ENCODE measurements at regions not wholly inside any gene's neighbourhood (a gene's known extent, or its start where the extent isn't known, plus 50 kb on each side); places are given as distances from the start of the nearest gene placed in this dataset.

- Histone ChIP-seq H3K36me3 (replicated peaks; ENCODE audit: control insufficient read depth, insufficient read depth, low read length) (no peaks in the 10 kb centered on the region), H3K4me3 (ENCODE audit: insufficient read depth, low read depth, low read length) (no peak overlapping the region), H3K27me3 (ENCODE audit: control insufficient read depth, insufficient read depth, low read length) (no peaks in the 10 kb centered on the region)
- DNase-seq = no peak
These were observed 56.1 kb downstream of the CAPZA3 start for GRCh38 chr12:18794000-18794399.

- Histone ChIP-seq H3K36me3 (replicated peaks; ENCODE audit: control insufficient read depth, insufficient read depth, low read length) (no peaks in the 10 kb centered on the region), H3K4me3 (ENCODE audit: insufficient read depth, low read depth, low read length) (no peak overlapping the region), H3K27me3 (ENCODE audit: control insufficient read depth, insufficient read depth, low read length) (no peaks in the 10 kb centered on the region)
- DNase-seq = no peak
These were observed 59.7 kb downstream of the CAPZA3 start for GRCh38 chr12:18797604-18798003.

GRCh38 chr12:18798535-18799361 is 60.8 kb downstream of the CAPZA3 start:
- Histone ChIP-seq H3K4me3 (ENCODE audit: insufficient read depth, low read depth, low read length) (no peak overlapping the region), H3K36me3 (replicated peaks; ENCODE audit: control insufficient read depth, insufficient read depth, low read length) (no peaks in the 10 kb centered on the region), H3K27me3 (ENCODE audit: control insufficient read depth, insufficient read depth, low read length) (no peaks in the 10 kb centered on the region)
- no peak for DNase-seq

- Histone ChIP-seq H3K27me3 (ENCODE audit: control insufficient read depth, insufficient read depth, low read length) (no peaks in the 10 kb centered on the region), H3K36me3 (replicated peaks; ENCODE audit: control insufficient read depth, insufficient read depth, low read length) (no peaks in the 10 kb centered on the region), H3K4me3 (ENCODE audit: insufficient read depth, low read depth, low read length) (no peak overlapping the region)
- DNase-seq = no peak
These were observed 61.6 kb downstream of the CAPZA3 start for GRCh38 chr12:18799561-18799960.

- no peaks in the 10 kb centered on the region for H3K27me3 ChIP-seq (ENCODE audit: control insufficient read depth, insufficient read depth, low read length)
- peak; percentile 23 for DNase-seq
These were observed 67.8 kb downstream of the CAPZA3 start for GRCh38 chr12:18805516-18806248.

GRCh38 chr12:18807714-18808113 is 69.8 kb downstream of the CAPZA3 start:
- Histone ChIP-seq H3K27me3 (ENCODE audit: control insufficient read depth, insufficient read depth, low read length) (no peaks in the 10 kb centered on the region), H3K36me3 (replicated peaks; ENCODE audit: control insufficient read depth, insufficient read depth, low read length) (no peaks in the 10 kb centered on the region)
- DNase-seq = no peak

More at GRCh38 chr12:18805516-18806248, 67.8 kb downstream of the CAPZA3 start:
- no peaks in the 10 kb centered on the region for H3K36me3 ChIP-seq (replicated peaks; ENCODE audit: control insufficient read depth, insufficient read depth, low read length)
- no peak overlapping the region for H3K4me3 ChIP-seq (ENCODE audit: insufficient read depth, low read depth, low read length)

GRCh38 chr12:18808221-18808620 is 70.3 kb downstream of the CAPZA3 start:
- no peak for DNase-seq
- H3K4me3 ChIP-seq (ENCODE audit: insufficient read depth, low read depth, low read length) = no peak overlapping the region
- no peaks in the 10 kb centered on the region for H3K36me3 ChIP-seq (replicated peaks; ENCODE audit: control insufficient read depth, insufficient read depth, low read length)
- H3K27me3 ChIP-seq (ENCODE audit: control insufficient read depth, insufficient read depth, low read length) = no peaks in the 10 kb centered on the region

More at GRCh38 chr12:18807714-18808113, 69.8 kb downstream of the CAPZA3 start:
- no peak overlapping the region for H3K4me3 ChIP-seq (ENCODE audit: insufficient read depth, low read depth, low read length)

GRCh38 chr12:18810537-18811253 is 72.8 kb downstream of the CAPZA3 start:
- Histone ChIP-seq H3K27me3 (ENCODE audit: control insufficient read depth, insufficient read depth, low read length) (no peaks in the 10 kb centered on the region), H3K4me3 (ENCODE audit: insufficient read depth, low read depth, low read length) (no peak overlapping the region), H3K36me3 (replicated peaks; ENCODE audit: control insufficient read depth, insufficient read depth, low read length) (no peaks in the 10 kb centered on the region)
- DNase-seq = no peak

GRCh38 chr12:18811273-18811672 is 73.4 kb downstream of the CAPZA3 start:
- Histone ChIP-seq H3K4me3 (ENCODE audit: insufficient read depth, low read depth, low read length) (no peak overlapping the region), H3K36me3 (replicated peaks; ENCODE audit: control insufficient read depth, insufficient read depth, low read length) (no peaks in the 10 kb centered on the region), H3K27me3 (ENCODE audit: control insufficient read depth, insufficient read depth, low read length) (no peaks in the 10 kb centered on the region)
- DNase-seq = no peak

GRCh38 chr12:18813753-18814152 is 75.8 kb downstream of the CAPZA3 start:
- Histone ChIP-seq H3K36me3 (replicated peaks; ENCODE audit: control insufficient read depth, insufficient read depth, low read length) (no peaks in the 10 kb centered on the region), H3K27me3 (ENCODE audit: control insufficient read depth, insufficient read depth, low read length) (no peaks in the 10 kb centered on the region), H3K4me3 (ENCODE audit: insufficient read depth, low read depth, low read length) (no peak overlapping the region)
- DNase-seq = no peak

GRCh38 chr12:18818579-18819268 is 80.8 kb downstream of the CAPZA3 start:
- H3K36me3 ChIP-seq (replicated peaks; ENCODE audit: control insufficient read depth, insufficient read depth, low read length) = no peaks in the 10 kb centered on the region
- H3K4me3 ChIP-seq (ENCODE audit: insufficient read depth, low read depth, low read length) = no peak overlapping the region
- no peaks in the 10 kb centered on the region for H3K27me3 ChIP-seq (ENCODE audit: control insufficient read depth, insufficient read depth, low read length)
- no peak for DNase-seq

GRCh38 chr12:18819484-18819883 is 81.6 kb downstream of the CAPZA3 start:
- H3K27me3 ChIP-seq (ENCODE audit: control insufficient read depth, insufficient read depth, low read length) = no peaks in the 10 kb centered on the region
- H3K36me3 ChIP-seq (replicated peaks; ENCODE audit: control insufficient read depth, insufficient read depth, low read length) = no peaks in the 10 kb centered on the region
- DNase-seq = no peak
- H3K4me3 ChIP-seq (ENCODE audit: insufficient read depth, low read depth, low read length) = no peak overlapping the region

GRCh38 chr12:18823461-18823860 is 85.5 kb downstream of the CAPZA3 start:
- Histone ChIP-seq H3K27me3 (ENCODE audit: control insufficient read depth, insufficient read depth, low read length) (no peaks in the 10 kb centered on the region), H3K4me3 (ENCODE audit: insufficient read depth, low read depth, low read length) (no peak overlapping the region), H3K36me3 (replicated peaks; ENCODE audit: control insufficient read depth, insufficient read depth, low read length) (no peaks in the 10 kb centered on the region)
- DNase-seq = no peak

- no peaks in the 10 kb centered on the region for H3K36me3 ChIP-seq (replicated peaks; ENCODE audit: control insufficient read depth, insufficient read depth, low read length)
- DNase-seq = no peak
These were observed 86.4 kb downstream of the CAPZA3 start for GRCh38 chr12:18824287-18824686.

More at GRCh38 chr12:18824287-18824686, 86.4 kb downstream of the CAPZA3 start:
- H3K27me3 ChIP-seq (ENCODE audit: control insufficient read depth, insufficient read depth, low read length) = no peaks in the 10 kb centered on the region
- no peak overlapping the region for H3K4me3 ChIP-seq (ENCODE audit: insufficient read depth, low read depth, low read length)
